ENCODE measurements at regions not wholly inside any gene's neighbourhood (a gene's known extent, or its start where the extent isn't known, plus 50 kb on each side); places are given as distances from the start of the nearest gene placed in this dataset.
"Not testable (repeated sequence)": the region's sequence is repeated elsewhere in the genome, so short reads cannot be mapped to it uniquely, and the experiment has no call there.

DNA sequence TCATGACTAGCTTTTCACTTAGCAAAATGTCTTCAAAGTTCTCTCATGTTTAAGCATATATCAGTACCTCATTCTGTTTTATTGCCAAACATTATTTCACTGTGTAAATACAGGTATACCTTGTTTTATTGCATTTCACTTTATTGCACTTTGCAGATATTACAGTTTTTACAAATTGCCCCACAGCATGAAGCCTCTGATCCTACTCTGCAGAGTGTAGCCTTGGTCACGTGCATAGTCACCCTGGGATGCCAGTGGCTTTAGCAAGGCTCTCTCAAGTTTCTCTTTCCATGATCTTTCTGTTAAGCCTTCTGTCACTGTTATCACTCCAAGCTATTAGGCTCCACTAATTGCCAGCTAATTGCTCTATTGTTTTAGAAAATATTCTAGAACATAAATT is 182.2 kb upstream of the GRIA1 start:
- no peak for DNase-seq

DNA sequence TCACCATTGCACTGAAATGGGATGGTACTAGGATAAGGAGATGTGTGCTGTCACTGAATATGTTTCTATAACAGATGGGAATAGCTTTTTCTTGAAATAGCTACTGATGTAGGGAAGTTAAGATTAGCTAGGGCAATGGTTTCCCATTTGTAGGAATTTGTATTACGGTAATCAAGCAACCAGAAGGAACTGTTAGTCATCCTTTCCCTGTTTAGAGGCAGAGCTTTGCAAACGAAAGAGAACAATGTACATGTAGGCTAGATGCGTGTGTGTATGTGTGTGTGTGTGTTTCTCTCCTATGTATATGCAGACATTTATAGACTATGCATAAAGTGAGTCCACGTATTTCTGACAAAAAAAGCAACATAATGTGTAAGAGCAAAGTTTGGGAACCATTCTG is 171.9 kb upstream of the GRIA1 start:
- DNase-seq, result no peak

DNA sequence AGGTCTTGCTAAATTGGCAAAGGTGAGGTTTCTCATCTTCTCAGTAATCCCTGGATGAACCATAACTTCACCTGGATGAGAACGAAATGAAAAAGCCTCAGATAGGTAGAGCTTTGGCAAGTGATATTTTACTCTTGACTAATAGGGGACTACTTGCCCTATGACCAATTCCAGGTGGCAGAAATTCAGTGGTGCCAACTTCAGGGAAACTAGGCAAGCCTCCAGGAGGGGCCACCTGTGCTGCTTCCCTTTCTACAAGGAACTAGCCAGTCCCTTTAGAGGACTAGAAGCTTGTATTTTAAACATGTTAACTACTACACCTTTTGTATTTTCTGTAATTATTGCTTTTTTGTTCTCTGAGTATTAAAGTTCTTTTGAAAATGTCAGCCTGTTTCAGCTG is 169.0 kb upstream of the GRIA1 start:
- no peak for DNase-seq

DNA sequence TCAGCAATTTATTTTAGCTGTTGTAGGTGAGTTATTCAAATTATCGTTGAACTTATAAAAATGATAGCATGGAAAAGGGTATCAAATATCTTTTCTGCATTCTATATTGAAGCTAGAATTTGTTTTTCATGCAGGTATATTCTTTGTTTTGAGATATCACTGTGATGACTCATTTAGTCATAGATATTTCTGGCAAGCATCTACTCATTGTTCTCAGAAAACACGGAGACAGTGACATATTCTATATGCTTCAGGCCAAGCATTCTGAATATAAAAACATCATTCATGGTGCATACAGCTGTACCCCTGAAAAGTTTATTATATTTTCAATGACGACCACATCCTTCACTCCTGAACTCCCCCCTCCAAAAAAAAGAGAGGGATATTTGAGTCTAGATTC is 150.3 kb upstream of the GRIA1 start:
- no peak for DNase-seq

DNA sequence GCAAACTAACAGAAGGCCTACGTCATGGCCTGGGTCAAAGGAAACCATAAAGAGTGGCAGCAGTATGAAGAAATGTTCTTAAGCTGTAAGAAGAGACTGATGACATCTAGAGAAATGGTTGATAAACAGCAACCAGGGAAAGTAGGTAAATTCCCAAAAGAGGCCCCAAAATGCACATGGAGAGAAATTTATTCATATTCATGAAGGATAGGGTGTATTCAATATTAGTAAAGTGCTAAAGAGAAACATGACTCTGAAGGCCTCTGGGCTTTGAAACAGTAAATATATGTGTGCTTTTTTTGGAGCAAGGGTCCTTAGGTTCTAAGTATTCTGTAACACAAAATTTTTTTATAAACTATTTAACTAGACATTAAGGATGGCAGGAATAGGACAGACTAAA is 149.7 kb upstream of the GRIA1 start:
- DNase-seq, result no peak

DNA sequence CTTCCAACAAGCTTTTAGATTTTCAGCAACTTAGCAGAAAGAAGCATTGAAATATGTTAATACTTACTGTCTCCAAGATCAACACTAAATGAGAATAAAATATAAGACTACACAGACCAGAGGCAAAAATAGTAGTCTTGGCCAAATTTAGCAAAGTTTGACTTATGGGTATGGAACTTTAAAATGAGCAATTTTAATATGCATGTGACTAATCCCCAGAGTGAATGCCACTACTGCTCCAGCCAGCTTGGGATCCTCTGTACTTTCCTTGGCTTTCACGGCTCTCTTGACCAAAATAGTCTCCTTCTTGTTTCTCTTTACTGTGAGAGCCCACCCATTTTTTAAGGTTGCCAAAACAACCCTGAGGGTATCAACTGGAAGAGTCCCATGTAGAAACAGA is 148.0 kb upstream of the GRIA1 start:
- no peak for DNase-seq

DNA sequence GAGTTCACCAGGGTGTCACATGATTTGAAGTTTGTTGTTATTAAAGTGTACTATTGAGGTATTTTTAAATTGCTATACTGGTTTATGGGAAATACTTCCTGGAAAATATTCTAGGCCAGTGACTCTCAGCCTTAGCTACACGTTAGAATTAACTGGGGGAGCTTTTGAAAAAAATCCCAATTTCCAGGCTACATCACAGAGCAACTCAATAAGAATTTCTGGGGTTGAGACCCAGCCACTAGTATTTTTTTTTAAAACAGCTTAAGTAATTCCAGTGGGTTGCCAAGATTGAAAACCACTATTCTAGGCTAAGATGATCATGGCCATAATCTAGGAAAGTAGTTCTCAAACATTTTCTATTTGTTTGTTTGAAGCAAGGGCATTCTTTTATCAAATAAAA is 142.9 kb upstream of the GRIA1 start:
- no peak for DNase-seq

DNA sequence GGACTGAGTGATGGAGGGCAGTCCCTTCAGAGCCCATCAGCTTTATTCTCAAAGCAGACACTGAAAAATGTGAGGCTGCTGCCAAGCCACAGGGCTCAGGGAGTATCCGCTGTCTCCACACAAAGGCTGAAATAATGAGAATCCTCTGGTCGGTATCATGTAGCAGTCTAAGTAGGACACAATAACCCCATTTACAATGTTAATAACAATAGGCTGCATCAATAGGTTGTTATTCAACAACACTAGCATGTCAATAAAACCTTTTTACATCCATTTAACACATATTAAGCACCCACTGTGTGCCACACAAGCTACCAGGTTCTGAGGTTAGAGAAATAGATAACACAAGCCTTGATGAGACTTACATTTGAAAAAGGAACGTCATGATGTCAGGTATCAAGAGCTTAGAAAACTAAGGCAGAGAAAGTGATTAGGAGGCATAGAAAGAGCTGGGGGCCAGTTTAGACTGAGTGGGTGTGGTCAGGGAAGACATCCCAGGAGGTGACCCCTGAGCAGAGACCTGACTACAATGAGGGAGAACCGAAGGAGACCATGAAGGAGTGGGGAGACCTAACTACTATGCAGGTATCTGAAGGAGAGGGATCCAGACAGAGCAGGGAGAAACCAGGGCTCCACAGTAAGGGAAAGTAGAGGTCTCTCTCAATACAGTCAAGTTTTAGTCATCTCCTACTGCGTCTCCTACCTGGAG is 140.1 kb upstream of the GRIA1 start:
- DNase-seq, result no peak

DNA sequence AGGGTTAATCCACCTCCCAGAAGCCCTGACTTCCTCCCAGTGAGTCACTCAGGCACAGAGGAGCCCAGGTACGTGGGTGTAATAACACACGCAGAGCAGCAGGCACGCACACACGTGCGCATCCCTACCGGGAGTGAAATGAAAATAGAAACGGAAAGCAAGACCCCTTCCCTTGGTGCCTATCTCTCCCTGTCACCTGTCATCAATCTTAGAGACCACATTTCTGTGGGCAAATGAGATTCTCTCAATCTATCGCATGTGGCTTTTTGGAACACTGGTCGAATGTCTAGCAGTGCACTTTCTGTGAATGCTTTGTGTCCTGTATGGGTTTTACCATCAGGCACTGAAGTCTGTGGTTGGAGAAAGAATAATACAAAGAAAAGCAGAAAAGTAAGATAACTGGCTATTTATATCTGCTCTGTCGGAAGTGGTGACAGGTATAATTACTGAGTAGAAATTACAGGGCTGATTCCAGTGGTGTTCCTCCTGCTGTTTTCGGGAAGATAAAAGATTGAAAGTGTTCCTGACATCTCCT is 137.7 kb upstream of the GRIA1 start:
- no peak for DNase-seq

DNA sequence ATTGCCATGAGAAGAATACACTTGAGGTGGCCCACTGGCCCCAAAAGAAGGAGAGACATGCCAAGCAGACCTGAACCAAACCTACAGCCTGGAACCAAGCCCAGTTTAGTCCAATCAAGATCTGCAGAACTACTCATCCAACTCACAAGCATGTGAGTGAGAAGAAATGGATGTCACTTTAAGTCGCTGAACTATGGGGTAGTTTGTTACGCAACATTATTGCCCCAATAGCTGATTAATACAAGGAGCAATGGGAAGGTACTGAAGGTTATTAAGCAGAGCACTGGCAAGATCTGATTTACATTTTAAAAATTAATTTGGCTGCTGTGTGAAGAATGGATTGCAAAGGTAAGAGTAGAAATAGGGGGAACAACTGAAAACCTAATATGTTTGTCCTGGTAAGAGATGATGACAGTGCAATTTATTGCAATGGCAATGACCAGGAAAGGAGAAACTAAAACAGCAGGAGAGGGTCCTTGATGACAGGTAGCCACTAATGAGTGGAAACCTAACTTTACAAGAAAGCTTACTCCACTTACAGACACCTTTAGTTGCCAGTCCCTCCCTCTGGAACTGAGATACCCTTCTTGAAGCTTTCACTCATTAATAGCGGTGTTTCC is 132.9 kb upstream of the GRIA1 start:
- DNase-seq, result no peak

DNA sequence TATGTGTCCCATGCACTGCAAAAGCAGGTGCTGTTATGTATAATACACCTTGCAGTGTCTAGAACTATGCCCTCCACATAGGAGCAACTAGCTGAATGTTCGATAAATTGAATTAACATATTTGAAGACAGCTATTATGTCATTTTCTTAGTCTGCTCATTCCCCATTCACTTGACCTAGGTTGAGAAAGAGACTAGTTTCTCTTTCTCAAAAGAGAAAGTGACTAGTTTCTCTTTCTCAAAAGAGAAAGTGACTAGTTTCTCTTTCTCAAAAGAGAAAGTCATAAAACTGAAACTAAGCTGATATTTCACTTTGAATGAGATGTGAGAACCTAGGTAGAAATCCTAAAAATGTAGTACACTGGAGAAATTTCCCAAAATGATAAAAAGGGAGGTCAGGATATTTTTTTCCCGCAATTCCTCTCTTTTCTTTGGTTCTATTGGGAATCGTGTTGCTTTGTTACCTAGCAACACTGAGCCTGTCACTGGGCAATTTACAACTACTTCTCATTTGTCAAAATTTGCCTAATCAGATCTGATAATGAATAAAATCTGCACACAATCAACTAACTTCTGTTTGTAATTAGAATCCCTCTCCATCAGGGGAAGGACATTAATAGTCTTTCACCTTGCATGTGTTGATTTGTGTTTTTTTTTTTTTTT is 132.0 kb upstream of the GRIA1 start:
- DNase-seq, result no peak

DNA sequence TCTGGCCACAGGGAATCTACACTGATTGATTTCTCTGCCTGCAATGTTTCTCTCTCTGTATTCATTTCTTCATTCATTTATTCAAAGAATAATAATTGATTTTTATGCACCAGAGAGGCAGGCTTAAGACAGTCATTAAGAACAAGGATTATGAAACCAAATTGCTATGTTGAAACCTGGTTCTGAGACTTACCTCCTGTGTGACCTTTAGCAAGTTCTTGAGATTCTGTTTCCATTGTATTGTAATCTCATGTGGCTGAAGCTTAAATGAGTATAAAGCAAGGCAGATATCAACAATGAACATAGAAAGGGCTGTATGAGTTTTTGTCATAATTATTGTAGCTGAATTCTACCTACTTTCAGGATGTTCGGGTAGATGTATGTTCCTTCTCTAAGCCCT is 129.6 kb upstream of the GRIA1 start:
- no peak for DNase-seq

DNA sequence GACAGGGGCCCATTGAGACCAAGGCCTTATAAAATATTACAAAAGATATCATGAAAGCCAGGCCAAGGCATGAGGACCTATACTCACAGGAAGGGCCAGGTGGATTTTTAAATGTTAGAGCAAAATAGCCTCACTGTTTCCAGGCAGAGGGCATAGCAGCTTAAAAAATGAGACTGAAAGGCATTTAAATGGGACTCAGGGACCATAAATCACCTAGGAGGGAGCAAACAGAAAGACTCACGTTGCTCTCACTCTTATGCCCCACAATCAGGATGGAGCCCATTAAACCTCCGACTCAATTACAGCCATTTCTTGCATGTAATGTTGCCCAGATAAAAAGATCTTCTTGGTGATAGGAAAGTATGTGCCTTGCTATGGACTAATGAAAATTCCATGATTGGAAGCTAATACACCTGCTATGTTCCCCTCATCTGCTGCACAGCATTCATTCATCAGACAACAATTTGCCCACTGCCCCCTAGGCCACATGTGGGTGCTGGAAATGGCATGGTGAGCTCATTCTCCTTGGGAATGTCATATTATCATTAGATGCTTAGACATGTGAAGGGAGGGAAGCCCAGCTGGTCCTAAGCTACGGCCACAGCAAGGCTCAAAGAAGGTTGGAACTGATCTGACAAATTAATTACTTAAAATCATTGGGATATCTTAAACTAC is 128.6 kb upstream of the GRIA1 start:
- DNase-seq, result no peak

DNA sequence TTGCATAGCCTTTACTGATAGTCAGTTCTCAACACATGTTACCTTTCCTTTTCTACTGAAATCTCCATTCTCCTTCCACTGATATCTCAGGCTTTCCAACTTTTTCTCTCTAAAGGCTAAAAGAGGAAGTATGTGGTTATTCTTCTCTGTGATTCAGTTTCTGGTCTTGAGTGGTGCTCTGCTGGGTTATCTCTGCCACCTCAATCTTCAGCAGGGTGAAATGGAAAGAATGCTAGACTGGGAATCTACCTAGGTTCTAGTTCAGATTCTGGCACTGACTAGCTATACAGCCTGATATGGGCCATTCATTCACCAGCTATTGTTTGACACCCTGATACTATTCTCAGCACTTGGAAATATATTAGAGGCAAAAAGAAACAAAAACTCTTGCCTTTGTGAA is 124.9 kb upstream of the GRIA1 start:
- DNase-seq, result no peak

DNA sequence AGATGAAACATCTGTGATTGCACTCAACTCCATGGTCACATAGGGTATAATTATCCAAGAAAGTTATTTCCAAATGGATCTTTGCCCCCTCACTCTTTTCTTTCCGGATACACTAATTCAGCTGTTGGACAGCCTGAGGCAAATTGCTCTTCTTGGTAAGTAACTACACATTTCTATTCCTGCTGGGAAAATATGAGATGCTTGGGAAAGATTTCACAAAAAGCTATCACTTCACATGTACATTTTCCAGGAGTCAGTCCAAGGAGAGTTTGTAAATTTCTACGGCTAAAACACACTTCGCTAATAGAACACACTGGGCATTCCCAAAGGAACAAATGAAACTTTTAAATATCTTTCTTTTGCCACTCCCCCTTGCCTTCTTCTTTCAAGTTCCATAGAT is 123.0 kb upstream of the GRIA1 start:
- no peak for DNase-seq

DNA sequence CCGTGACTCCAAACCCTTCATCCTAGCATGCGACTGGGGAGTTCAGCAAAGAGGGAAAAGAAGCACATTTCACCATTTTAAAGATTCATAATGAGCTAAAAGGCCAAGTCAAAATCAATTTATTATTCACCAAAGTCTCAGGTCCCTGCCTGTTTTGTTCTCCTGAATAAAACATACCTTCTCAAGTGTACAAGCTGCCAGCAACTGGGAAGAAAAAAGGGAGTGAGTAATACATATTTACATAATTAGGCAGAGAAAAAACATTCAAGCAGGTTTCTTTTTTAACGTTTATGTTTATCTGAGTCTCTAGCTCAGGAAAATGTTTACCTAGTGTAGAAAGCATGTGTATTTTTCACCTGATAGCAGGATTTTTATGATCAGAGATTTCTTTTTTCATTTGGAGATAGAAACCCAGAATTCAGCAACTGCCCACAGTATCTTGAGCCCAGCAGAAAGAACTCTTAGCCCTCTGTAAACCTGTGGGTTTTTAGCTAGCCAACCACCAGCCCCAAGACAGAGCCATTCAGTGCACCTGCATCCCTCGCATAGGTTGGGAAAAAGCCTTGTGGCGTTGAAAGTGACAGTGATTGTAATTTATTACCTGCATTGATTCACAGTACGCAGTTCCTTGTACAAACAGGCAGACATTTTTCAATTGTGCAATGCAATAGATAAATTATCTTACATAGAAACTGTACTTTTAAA is 117.9 kb upstream of the GRIA1 start:
- no peak for DNase-seq

DNA sequence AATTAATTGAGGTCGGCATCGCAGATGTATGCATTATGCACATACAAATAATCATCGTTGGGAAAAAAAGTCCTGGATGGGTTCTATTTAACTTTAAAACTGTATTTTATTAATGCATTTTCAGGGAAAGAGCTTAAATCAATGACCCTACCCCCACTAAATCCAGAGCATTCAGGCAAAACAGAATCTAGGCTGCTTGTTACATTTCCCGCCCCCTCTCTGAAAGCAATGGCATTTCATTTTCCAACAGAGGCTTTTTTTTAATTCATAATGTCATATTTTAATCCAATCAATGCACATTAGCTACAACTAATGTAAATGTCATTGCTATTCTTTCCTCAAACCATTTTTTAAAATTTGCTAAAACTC is 117.4 kb upstream of the GRIA1 start:
- no peak for DNase-seq

DNA sequence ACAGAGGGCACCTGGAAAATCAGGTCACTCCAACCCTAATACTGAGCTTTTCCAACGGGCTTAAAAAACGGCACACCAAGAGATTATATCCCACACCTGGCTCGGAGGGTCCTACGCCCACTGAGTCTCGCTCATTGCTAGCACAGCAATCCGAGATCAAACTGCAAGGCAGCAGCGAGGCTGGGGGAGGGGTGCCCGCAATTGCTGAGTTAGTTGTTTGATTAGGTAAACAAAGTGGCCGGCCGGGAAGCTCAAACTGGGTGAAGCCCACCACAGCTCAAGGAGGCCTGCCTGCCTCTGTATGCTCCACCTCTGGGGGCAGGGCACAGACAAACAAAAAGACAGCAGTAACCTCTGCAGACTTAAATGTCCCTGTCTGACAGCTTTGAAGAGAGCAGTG is 108.8 kb upstream of the GRIA1 start:
- DNase-seq, result not testable (repeated sequence)

DNA sequence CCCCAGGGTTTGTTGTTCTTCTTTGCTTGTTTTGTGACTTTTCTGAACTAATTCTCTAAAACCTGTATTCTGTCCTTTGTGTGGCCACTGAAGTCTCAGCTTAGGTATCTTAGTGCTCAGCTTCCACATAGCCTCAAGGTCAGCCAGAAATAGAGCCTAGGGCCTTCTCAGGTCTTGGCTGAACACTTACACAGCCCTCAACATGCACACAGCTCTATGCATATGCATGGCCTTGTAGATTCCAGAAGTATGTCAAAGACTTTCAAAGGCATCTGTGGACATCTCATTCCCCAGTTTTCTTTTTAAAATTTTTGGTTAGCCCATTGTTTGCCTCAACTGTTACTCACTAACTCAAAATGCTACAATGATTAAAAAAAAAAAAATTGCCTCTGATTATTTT is 99.9 kb upstream of the GRIA1 start:
- DNase-seq, result no peak

DNA sequence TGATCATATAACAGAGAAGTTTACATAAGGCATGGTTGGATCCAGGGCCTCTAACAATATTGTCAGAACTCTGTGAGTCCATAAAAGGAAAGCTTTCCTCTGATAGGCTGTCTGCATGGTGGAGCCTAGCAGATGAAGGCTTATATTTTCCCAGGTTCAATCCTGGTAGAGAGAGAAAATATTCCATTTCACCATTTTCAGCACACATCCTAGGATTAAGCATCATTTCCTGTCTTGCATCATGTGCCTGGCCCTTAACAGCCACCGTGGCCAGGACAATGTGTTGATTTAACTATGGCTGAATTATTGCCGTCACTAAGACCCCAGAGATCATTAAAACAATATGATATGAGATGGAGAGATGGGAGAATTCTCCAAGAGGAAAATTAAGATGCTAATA is 90.9 kb upstream of the GRIA1 start:
- no peak for DNase-seq

DNA sequence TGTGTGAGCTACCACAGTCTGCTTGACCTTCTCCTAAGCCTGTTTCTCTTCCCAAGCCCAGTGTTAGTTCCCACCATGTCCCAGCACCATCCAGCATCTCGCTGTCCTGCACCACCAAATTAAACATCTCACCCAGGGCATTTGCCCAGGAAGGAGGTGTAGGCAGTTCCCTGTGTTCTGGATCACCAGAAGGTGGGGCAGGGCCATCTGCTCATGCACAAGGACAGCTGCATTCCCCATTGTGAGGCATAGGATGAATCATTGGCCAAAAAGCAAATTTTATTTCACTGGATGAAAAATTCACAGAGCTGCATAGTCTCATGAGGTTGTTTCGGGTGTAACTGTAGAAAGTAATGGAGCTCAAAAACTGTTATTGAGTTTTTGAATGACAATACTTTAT is 89.5 kb upstream of the GRIA1 start:
- no peak for DNase-seq

DNA sequence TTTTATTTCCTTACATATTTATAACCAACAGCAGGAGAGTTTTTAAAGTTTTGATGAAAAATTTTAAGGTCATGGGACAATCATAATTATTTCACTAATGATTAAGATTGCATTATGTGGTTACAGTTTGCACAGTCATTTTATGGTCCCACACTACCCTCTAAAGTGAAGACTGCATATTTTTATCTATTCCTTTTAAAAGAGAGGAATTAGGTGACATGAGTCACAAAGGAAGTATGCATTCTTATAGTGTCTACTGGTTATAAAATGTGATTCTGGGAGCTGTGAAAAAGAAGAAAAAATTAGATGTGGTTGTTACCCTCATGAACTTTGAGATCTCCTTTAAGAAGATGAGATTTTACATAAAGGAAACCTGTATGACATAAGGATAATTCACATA is 87.9 kb upstream of the GRIA1 start:
- no peak for DNase-seq

DNA sequence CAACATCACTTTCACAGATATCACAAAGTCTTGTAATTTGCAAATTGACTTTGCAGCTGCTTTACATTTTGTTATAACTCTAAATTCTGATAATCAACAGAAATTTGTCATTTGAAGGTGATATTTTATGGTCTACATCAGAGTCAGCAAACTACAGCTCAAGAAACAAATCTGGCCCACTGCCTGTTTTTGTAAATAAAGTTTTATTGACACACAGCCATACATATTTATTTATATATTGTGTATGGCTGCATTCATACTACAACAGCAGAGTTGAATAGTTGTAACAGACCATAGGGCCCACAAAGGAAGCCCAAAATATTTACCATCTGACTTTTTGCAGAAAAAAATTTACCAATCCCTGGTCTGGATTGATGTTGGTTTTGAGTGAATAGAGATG is 87.0 kb upstream of the GRIA1 start:
- DNase-seq, result no peak

Measured in hematopoietic multipotent progenitor cell treated with erythropoietin and hydrocortisone succinate and interleukin-3 and kit ligand, for 8 days (in vitro differentiated cells).